ENCODE measurements at regions not wholly inside any gene's neighbourhood (a gene's known extent, or its start where the extent isn't known, plus 50 kb on each side); places are given as distances from the start of the nearest gene placed in this dataset.
"Not testable (repeated sequence)": the region's sequence is repeated elsewhere in the genome, so short reads cannot be mapped to it uniquely, and the experiment has no call there.

GRCh38 chr2:194802589-194802988 is 854.4 kb upstream of the SLC39A10 start:
- H3K4me1 Mint-ChIP-seq: no peaks in the 10 kb centered on the region
- H3K4me3 Mint-ChIP-seq: no peak overlapping the region
- no peak overlapping the region for H3K27ac Mint-ChIP-seq
- ATAC-seq (no peak), DNase-seq (no peak)
- H3K27me3 Mint-ChIP-seq: no peaks in the 10 kb centered on the region
- H3K9me3 ChIP-seq (ENCODE audit: control insufficient read depth, low read length, poor library complexity, severe bottlenecking): no peaks in the 10 kb centered on the region
- H3K36me3 Mint-ChIP-seq (ENCODE audit: low read depth): no peaks in the 10 kb centered on the region

- H3K27me3 Mint-ChIP-seq; DNase-seq; H3K9me3 ChIP-seq (ENCODE audit: control insufficient read depth, low read length, poor library complexity, severe bottlenecking); H3K27ac Mint-ChIP-seq; ATAC-seq; H3K36me3 Mint-ChIP-seq (ENCODE audit: low read depth); H3K4me1 Mint-ChIP-seq; H3K4me3 Mint-ChIP-seq: not testable (repeated sequence)
Observed at GRCh38 chr2:194787071-194787470, 870.0 kb upstream of the SLC39A10 start.

GRCh38 chr2:194771394-194771793 is 885.6 kb upstream of the SLC39A10 start:
- H3K9me3 ChIP-seq (ENCODE audit: control insufficient read depth, low read length, poor library complexity, severe bottlenecking); H3K36me3 Mint-ChIP-seq (ENCODE audit: low read depth); H3K27me3 Mint-ChIP-seq; H3K4me1 Mint-ChIP-seq; ATAC-seq; DNase-seq; H3K4me3 Mint-ChIP-seq; H3K27ac Mint-ChIP-seq: not testable (repeated sequence)

GRCh38 chr2:194769030-194769429 is 888.0 kb upstream of the SLC39A10 start:
- no peak for DNase-seq

GRCh38 chr2:194765723-194766122 is 891.3 kb upstream of the SLC39A10 start:
- Mint-ChIP-seq H3K4me3 (no peak overlapping the region), H3K27me3 (no peaks in the 10 kb centered on the region), H3K27ac (no peak overlapping the region), H3K36me3 (ENCODE audit: low read depth) (no peaks in the 10 kb centered on the region), H3K4me1 (peaks cover 2% of the 10 kb centered on the region)
- no peak for ATAC-seq
- no peak for DNase-seq
- H3K9me3 ChIP-seq (ENCODE audit: control insufficient read depth, low read length, poor library complexity, severe bottlenecking): no peaks in the 10 kb centered on the region

More at GRCh38 chr2:194769030-194769429, 888.0 kb upstream of the SLC39A10 start:
- no peak for ATAC-seq
- H3K4me1 Mint-ChIP-seq: peaks cover 2% of the 10 kb centered on the region
- H3K36me3 Mint-ChIP-seq (ENCODE audit: low read depth): no peaks in the 10 kb centered on the region
- H3K9me3 ChIP-seq (ENCODE audit: control insufficient read depth, low read length, poor library complexity, severe bottlenecking): no peaks in the 10 kb centered on the region
- H3K4me3 Mint-ChIP-seq: no peak overlapping the region
- H3K27me3 Mint-ChIP-seq: no peaks in the 10 kb centered on the region
- no peak overlapping the region for H3K27ac Mint-ChIP-seq

- no peak overlapping the region for H3K27ac Mint-ChIP-seq
- H3K9me3 ChIP-seq (ENCODE audit: control insufficient read depth, low read length, poor library complexity, severe bottlenecking): no peaks in the 10 kb centered on the region
- no peak for ATAC-seq
- DNase-seq: no peak
- no peak overlapping the region for H3K4me3 Mint-ChIP-seq
- peaks cover 6% of the 10 kb centered on the region for H3K27me3 Mint-ChIP-seq
- H3K4me1 Mint-ChIP-seq: no peaks in the 10 kb centered on the region
- no peaks in the 10 kb centered on the region for H3K36me3 Mint-ChIP-seq (ENCODE audit: low read depth)
Observed at GRCh38 chr2:194750926-194751325, 906.1 kb upstream of the SLC39A10 start.

GRCh38 chr2:194745557-194746146 is 911.4 kb upstream of the SLC39A10 start:
- no peaks in the 10 kb centered on the region for H3K9me3 ChIP-seq (ENCODE audit: control insufficient read depth, low read length, poor library complexity, severe bottlenecking)
- no peak for DNase-seq
- Mint-ChIP-seq H3K36me3 (ENCODE audit: low read depth) (no peaks in the 10 kb centered on the region), H3K4me1 (no peaks in the 10 kb centered on the region), H3K4me3 (no peak overlapping the region), H3K27ac (no peak overlapping the region), H3K27me3 (peaks cover 6% of the 10 kb centered on the region)
- ATAC-seq: no peak

- H3K4me3 Mint-ChIP-seq: no peak overlapping the region
- DNase-seq (no peak), ATAC-seq (no peak)
- no peaks in the 10 kb centered on the region for H3K9me3 ChIP-seq (ENCODE audit: control insufficient read depth, low read length, poor library complexity, severe bottlenecking)
- H3K27ac Mint-ChIP-seq: no peak overlapping the region
- no peaks in the 10 kb centered on the region for H3K27me3 Mint-ChIP-seq
- H3K36me3 Mint-ChIP-seq (ENCODE audit: low read depth): no peaks in the 10 kb centered on the region
- no peaks in the 10 kb centered on the region for H3K4me1 Mint-ChIP-seq
Observed at GRCh38 chr2:194742706-194743105, 914.3 kb upstream of the SLC39A10 start.

GRCh38 chr2:194739217-194739616 is 917.8 kb upstream of the SLC39A10 start:
- no peaks in the 10 kb centered on the region for H3K4me1 Mint-ChIP-seq
- H3K27me3 Mint-ChIP-seq: peaks cover 8% of the 10 kb centered on the region
- no peaks in the 10 kb centered on the region for H3K36me3 Mint-ChIP-seq (ENCODE audit: low read depth)
- ATAC-seq (no peak), DNase-seq (no peak)
- no peak overlapping the region for H3K4me3 Mint-ChIP-seq
- no peak overlapping the region for H3K27ac Mint-ChIP-seq
- H3K9me3 ChIP-seq (ENCODE audit: control insufficient read depth, low read length, poor library complexity, severe bottlenecking): no peaks in the 10 kb centered on the region

GRCh38 chr2:194735837-194736542 is 921.0 kb upstream of the SLC39A10 start:
- no peak overlapping the region for H3K4me3 Mint-ChIP-seq
- DNase-seq: no peak
- no peak for ATAC-seq
- H3K27ac Mint-ChIP-seq: no peak overlapping the region
- no peaks in the 10 kb centered on the region for H3K4me1 Mint-ChIP-seq
- no peaks in the 10 kb centered on the region for H3K36me3 Mint-ChIP-seq (ENCODE audit: low read depth)
- peaks cover 8% of the 10 kb centered on the region for H3K27me3 Mint-ChIP-seq
- no peaks in the 10 kb centered on the region for H3K9me3 ChIP-seq (ENCODE audit: control insufficient read depth, low read length, poor library complexity, severe bottlenecking)

GRCh38 chr2:194730266-194730665 is 926.8 kb upstream of the SLC39A10 start:
- H3K27me3 Mint-ChIP-seq: no peaks in the 10 kb centered on the region
- no peak overlapping the region for H3K4me3 Mint-ChIP-seq
- H3K9me3 ChIP-seq (ENCODE audit: control insufficient read depth, low read length, poor library complexity, severe bottlenecking): no peaks in the 10 kb centered on the region
- ATAC-seq (no peak), DNase-seq (no peak)
- no peaks in the 10 kb centered on the region for H3K36me3 Mint-ChIP-seq (ENCODE audit: low read depth)
- H3K27ac Mint-ChIP-seq: no peak overlapping the region
- H3K4me1 Mint-ChIP-seq: no peaks in the 10 kb centered on the region

GRCh38 chr2:194725169-194725568 is 931.9 kb upstream of the SLC39A10 start:
- ATAC-seq (no peak), DNase-seq (no peak)
- no peaks in the 10 kb centered on the region for H3K9me3 ChIP-seq (ENCODE audit: control insufficient read depth, low read length, poor library complexity, severe bottlenecking)
- H3K27me3 Mint-ChIP-seq: no peaks in the 10 kb centered on the region
- no peak overlapping the region for H3K27ac Mint-ChIP-seq
- H3K4me3 Mint-ChIP-seq: no peak overlapping the region
- no peaks in the 10 kb centered on the region for H3K4me1 Mint-ChIP-seq
- H3K36me3 Mint-ChIP-seq (ENCODE audit: low read depth): no peaks in the 10 kb centered on the region

GRCh38 chr2:194723446-194723845 is 933.6 kb upstream of the SLC39A10 start:
- no peaks in the 10 kb centered on the region for H3K27me3 Mint-ChIP-seq
- H3K4me3 Mint-ChIP-seq: no peak overlapping the region
- no peaks in the 10 kb centered on the region for H3K9me3 ChIP-seq (ENCODE audit: control insufficient read depth, low read length, poor library complexity, severe bottlenecking)
- DNase-seq: no peak
- H3K4me1 Mint-ChIP-seq: no peaks in the 10 kb centered on the region
- ATAC-seq: no peak
- no peak overlapping the region for H3K27ac Mint-ChIP-seq
- no peaks in the 10 kb centered on the region for H3K36me3 Mint-ChIP-seq (ENCODE audit: low read depth)

GRCh38 chr2:194721227-194721626 is 935.8 kb upstream of the SLC39A10 start:
- H3K4me1 Mint-ChIP-seq: no peaks in the 10 kb centered on the region
- no peaks in the 10 kb centered on the region for H3K9me3 ChIP-seq (ENCODE audit: control insufficient read depth, low read length, poor library complexity, severe bottlenecking)
- H3K36me3 Mint-ChIP-seq (ENCODE audit: low read depth): no peaks in the 10 kb centered on the region
- ATAC-seq (no peak), DNase-seq (no peak)
- H3K4me3 Mint-ChIP-seq: no peak overlapping the region
- no peaks in the 10 kb centered on the region for H3K27me3 Mint-ChIP-seq
- no peak overlapping the region for H3K27ac Mint-ChIP-seq
